ENCODE measurements at regions not wholly inside any gene's neighbourhood (a gene's known extent, or its start where the extent isn't known, plus 50 kb on each side); places are given as distances from the start of the nearest gene placed in this dataset.

DNA sequence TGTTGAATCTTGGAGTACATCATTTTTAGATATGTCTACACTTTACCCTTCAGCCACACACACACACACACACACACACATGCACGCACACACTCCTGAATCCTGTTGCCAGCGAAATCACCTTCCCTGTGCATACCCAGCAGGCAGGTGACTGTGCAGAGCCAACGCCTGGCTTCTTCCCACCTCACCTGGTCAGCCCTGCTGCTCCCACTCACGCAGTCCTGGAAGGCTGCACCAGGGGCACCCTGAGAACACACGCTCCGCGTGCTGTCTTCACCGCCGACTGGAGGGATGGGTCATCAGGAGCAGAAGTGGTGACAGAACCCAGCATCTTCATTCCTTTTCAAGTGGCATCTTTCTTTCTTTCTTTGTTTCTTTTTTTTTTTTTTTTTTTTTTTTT is 94.6 kb downstream of the TBXT start:
- no peak overlapping the region for H3K4me3 Mint-ChIP-seq
- H3K4me1 Mint-ChIP-seq = no peaks in the 10 kb centered on the region
- H3K27me3 Mint-ChIP-seq = peaks cover 8% of the 10 kb centered on the region
- H3K27ac Mint-ChIP-seq = no peak overlapping the region
- no peak for ATAC-seq (replicated peaks)
- H3K9me3 Mint-ChIP-seq = peaks cover 3% of the 10 kb centered on the region
- H3K36me3 Mint-ChIP-seq (ENCODE audit: low read depth) = no peaks in the 10 kb centered on the region

DNA sequence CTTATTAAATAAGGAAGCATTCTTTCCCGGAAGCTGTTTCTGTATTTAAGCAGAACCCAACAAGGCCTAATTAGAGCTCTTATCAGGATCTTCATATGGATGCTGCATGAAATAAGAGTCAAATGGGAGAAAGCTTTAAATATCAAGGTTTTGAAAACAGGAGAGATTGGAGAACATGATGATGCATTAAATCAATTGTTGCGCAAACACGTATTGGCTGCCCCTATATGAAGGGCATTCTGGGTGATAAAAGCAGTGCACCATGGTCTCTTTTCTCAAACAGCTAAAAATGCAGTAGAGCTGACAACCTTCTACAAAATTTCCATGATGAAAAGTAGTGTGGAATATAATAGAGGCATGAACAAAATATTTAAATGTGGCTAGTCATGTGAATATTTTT is 98.9 kb downstream of the TBXT start:
- H3K4me1 Mint-ChIP-seq = no peaks in the 10 kb centered on the region
- no peak overlapping the region for H3K27ac Mint-ChIP-seq

DNA sequence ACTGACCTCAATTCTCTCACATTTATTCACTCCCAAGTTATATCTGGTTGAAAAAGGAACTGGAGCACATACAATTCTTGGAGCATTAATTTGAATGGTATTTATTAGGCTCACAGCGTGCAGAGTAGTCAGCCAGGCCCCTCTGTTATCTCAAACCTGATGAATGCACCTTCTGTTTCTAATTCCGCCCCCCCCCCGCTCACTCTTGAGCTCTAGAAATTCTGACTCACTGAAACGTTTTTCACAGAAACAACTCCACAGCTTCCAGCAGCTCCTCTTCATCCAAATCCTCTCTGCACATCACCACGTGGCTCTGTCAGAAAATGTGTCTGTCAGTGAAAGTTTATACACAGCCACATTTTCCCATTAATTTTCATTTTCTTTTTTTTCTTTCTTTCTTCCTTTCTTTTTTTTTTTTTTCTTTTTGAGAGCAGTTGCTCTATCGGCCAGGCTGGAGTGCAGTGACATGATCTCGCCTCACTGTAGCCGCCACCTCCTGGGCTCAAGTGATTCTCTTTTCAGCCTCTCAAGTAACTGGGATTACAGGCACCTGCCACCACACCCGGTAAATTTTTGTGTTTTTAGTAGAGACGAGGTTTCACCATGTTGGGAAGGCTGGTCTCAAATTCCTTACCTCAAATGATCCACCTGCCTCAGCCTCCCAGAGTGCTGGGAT is 109.4 kb downstream of the TBXT start:
- Mint-ChIP-seq H3K27ac (no peak overlapping the region), H3K9me3 (peaks cover 18% of the 10 kb centered on the region), H3K4me3 (no peak overlapping the region), H3K27me3 (peaks cover 16% of the 10 kb centered on the region), H3K36me3 (ENCODE audit: low read depth) (no peaks in the 10 kb centered on the region), H3K4me1 (no peaks in the 10 kb centered on the region)
- ATAC-seq (replicated peaks) = no peak

More for the DNA sequence above, 98.9 kb downstream of the TBXT start:
- Mint-ChIP-seq H3K4me3 (no peak overlapping the region), H3K27me3 (peaks cover 13% of the 10 kb centered on the region), H3K9me3 (peaks cover 6% of the 10 kb centered on the region), H3K36me3 (ENCODE audit: low read depth) (no peaks in the 10 kb centered on the region)
- ATAC-seq (replicated peaks) = no peak

DNA sequence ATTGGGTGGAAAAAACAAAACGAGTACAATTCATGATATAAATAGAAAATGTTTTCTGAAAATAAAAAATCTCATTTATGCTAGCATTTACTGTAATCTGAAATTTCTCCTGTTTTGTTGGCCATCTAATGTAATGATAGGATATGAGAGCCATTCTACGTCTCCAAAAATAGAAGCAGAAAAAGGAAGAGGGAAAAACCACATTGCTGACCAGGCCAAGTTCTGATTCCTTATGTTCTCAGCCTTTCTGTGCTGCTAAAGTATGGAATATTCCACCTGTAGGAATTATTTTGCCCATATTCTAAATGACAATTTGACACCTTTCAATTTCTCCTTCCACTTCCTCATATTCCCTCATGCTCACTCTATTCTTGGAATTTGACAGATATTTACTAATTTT is 110.2 kb downstream of the TBXT start:
- Mint-ChIP-seq H3K4me3 (no peak overlapping the region), H3K4me1 (no peaks in the 10 kb centered on the region), H3K27me3 (peaks cover 16% of the 10 kb centered on the region), H3K9me3 (peaks cover 20% of the 10 kb centered on the region), H3K36me3 (ENCODE audit: low read depth) (no peaks in the 10 kb centered on the region), H3K27ac (no peak overlapping the region)
- no peak for ATAC-seq (replicated peaks)

DNA sequence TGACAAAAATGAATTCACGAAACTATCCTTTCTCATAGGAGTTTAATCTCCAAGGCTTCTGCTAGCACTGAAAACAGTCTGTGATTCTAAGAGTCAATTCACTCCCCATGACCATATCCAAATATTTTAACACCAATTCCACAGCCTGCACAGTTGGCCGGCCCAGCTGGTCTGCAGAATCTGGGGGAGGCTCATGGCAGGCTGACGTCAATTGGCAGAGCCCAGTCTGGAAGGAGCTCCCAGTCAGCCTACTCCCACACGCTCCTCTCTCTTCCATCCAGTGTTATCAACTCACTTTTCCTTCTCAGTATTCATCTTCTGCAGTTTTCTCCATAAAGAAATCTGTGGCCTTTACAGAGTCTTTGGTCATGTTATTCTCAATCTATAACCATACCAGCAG is 111.0 kb downstream of the TBXT start:
- H3K27ac Mint-ChIP-seq = no peak overlapping the region
- no peaks in the 10 kb centered on the region for H3K4me1 Mint-ChIP-seq
- peaks cover 12% of the 10 kb centered on the region for H3K27me3 Mint-ChIP-seq
- no peak for ATAC-seq (replicated peaks)
- H3K36me3 Mint-ChIP-seq (ENCODE audit: low read depth) = no peaks in the 10 kb centered on the region
- peaks cover 27% of the 10 kb centered on the region for H3K9me3 Mint-ChIP-seq
- no peak overlapping the region for H3K4me3 Mint-ChIP-seq

DNA sequence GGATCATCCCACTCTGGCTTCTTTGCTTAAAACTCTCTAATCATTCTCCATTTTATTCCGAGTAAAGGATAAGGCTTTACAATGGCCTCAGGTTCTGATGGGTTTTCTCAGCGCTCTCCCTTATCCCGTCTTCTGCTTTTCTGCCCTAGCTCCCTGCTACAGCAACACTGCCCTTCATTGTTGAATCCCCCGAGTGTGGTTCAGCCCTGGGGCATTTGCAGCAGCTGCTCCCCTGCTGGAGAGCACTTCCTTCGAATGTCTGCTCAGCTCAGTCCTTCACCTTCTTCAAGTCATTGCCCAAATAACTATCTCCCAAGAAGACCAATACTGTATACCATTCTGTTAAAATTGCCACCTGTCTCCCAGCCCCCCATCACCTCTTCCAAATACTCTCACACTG is 111.8 kb downstream of the TBXT start:
- peaks cover 28% of the 10 kb centered on the region for H3K9me3 Mint-ChIP-seq
- no peak overlapping the region for H3K27ac Mint-ChIP-seq
- H3K4me1 Mint-ChIP-seq = no peaks in the 10 kb centered on the region
- H3K36me3 Mint-ChIP-seq (ENCODE audit: low read depth) = no peaks in the 10 kb centered on the region
- peaks cover 12% of the 10 kb centered on the region for H3K27me3 Mint-ChIP-seq
- no peak for ATAC-seq (replicated peaks)
- no peak overlapping the region for H3K4me3 Mint-ChIP-seq

DNA sequence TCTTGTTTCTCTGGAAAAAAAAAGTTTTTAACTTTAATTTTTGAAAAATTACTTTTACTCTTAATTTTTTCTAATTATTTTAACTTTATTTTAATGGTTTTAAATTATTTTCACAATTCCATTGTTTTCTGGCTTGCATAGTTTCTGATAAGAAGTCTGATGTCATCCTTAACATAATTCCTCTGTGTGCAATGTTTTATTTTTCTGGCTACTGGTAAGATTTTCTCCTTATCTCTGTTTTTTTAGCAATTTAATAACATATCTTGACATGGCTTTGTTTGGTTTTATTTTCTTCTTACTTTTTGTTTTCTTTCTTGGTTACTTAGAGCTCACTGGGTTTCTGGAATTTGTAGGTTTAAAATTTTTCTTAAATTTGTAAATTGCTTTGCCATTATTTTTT is 114.8 kb downstream of the TBXT start:
- Mint-ChIP-seq H3K36me3 (ENCODE audit: low read depth) (no peaks in the 10 kb centered on the region), H3K27ac (no peak overlapping the region), H3K4me1 (no peaks in the 10 kb centered on the region), H3K9me3 (peaks cover 28% of the 10 kb centered on the region), H3K27me3 (peaks cover 13% of the 10 kb centered on the region), H3K4me3 (no peak overlapping the region)
- ATAC-seq (replicated peaks) = no peak

DNA sequence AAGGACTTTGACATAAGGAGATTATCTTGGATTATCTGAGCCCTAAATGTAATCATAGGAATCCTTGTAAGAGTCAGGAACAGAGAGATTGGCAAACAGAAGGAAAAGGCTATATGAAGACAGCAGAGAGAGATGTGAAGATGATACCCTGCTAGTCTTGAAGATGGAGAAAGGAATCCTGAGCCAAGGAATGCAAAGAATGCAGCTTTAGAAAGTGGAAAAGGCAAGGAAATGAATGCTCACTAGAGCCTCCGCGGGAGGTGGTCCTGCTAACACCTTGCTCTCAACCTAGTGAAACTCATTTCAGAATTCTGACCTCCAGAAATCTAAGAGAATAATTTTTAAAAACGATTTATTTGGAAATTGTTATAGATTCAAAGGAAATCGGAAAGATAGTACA is 117.1 kb downstream of the TBXT start:
- no peak overlapping the region for H3K4me3 Mint-ChIP-seq
- H3K27me3 Mint-ChIP-seq = peaks cover 8% of the 10 kb centered on the region
- H3K4me1 Mint-ChIP-seq = no peaks in the 10 kb centered on the region
- peaks cover 22% of the 10 kb centered on the region for H3K9me3 Mint-ChIP-seq
- H3K27ac Mint-ChIP-seq = no peak overlapping the region
- no peak for ATAC-seq (replicated peaks)
- no peaks in the 10 kb centered on the region for H3K36me3 Mint-ChIP-seq (ENCODE audit: low read depth)

DNA sequence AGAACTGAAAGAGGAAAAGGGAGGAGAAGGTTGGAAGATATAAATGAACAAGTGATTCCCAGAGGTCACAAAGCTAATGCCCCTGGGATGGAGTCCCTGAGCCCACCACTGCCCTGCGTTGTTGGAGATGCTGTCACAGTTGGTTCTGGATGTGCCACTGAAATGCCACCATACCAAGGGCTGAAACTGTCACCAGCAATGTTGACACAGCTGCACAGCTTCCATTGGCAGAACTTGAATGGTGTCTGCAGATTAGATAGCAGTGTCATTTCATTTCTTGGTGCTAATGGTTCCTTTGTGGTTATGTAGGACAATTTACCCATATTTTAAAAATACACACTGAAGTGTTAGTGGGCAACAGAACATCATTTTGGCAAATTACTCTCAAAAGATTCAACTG is 120.7 kb downstream of the TBXT start:
- ATAC-seq (replicated peaks) = no peak
- Mint-ChIP-seq H3K27me3 (peaks cover 13% of the 10 kb centered on the region), H3K27ac (no peak overlapping the region), H3K4me1 (no peaks in the 10 kb centered on the region), H3K4me3 (no peak overlapping the region), H3K36me3 (ENCODE audit: low read depth) (no peaks in the 10 kb centered on the region), H3K9me3 (peaks cover 4% of the 10 kb centered on the region)

DNA sequence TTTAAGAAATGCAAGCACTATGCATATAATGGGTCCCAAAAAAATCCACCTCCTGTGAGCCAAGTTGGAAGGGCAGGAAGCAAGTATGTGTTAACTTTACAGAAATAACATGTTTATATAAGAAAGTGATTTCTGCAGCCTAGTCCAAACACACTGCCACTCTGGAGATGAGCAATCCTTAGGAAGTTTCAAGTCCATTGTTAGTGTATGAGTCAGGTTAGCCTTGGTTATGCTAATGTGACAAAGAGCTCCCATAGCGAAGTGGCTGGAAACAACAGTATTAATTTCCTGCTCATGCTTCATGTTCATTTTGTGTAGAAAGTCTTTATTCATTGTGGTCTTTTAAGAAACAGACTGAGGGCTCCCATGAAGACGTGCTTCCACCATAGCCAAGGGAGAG is 121.4 kb downstream of the TBXT start:
- H3K36me3 Mint-ChIP-seq (ENCODE audit: low read depth) = no peaks in the 10 kb centered on the region
- peaks cover 16% of the 10 kb centered on the region for H3K27me3 Mint-ChIP-seq
- H3K4me3 Mint-ChIP-seq = no peak overlapping the region
- no peaks in the 10 kb centered on the region for H3K9me3 Mint-ChIP-seq
- no peak for ATAC-seq (replicated peaks)
- H3K4me1 Mint-ChIP-seq = no peaks in the 10 kb centered on the region
- H3K27ac Mint-ChIP-seq = no peak overlapping the region

DNA sequence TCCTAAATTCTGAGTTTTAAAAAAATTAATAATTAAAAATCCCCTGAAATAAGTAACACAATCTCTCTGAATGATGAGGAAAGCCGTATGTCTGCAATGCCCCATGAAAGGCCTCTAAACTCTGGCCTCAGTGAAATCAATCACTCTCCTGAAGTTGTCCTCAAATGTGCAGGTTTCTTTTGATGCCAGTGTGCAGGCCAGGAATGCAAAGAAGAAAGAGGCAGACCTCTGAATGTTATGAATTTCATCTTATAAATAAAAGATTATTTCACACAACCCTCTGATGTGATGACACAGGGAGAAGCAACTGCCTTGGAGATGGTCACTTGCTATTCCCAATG is 121.8 kb downstream of the TBXT start:
- ATAC-seq (replicated peaks) = no peak
- H3K36me3 Mint-ChIP-seq (ENCODE audit: low read depth) = no peaks in the 10 kb centered on the region
- peaks cover 16% of the 10 kb centered on the region for H3K27me3 Mint-ChIP-seq
- no peaks in the 10 kb centered on the region for H3K4me1 Mint-ChIP-seq
- no peak overlapping the region for H3K27ac Mint-ChIP-seq
- H3K9me3 Mint-ChIP-seq = no peaks in the 10 kb centered on the region
- no peak overlapping the region for H3K4me3 Mint-ChIP-seq

DNA sequence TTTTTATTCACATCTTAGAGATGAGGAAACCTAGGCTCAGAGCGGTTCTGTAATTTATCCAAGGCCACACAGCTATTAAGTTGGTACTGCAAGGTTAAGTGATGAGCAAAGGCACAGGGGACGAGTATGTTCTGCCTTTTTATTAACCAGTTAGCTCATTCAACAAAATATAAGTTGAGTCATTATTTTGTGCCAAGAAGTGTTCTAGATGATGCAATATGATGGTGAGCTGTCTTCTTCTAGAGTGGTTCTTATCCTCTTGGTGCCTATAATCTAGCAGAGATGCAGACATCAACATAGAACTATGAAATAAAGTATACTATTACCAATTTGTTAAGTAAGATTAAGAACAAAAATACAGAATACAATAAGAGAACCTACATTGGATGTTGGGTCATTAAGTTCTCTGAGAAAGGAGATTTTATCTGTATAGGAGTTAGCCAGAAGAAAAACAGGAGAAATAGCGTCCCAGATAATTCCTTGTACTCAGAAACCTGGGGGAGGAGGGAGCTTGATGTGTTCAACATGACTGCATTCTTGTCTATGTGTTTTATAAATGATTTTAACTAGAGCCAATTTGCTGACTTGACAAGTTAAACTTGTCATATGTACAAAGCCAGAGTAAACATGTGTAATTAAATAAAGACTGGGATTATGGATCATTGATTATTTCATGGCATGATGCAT is 122.3 kb downstream of the TBXT start:
- Mint-ChIP-seq H3K36me3 (ENCODE audit: low read depth) (no peaks in the 10 kb centered on the region), H3K4me3 (no peak overlapping the region), H3K4me1 (no peaks in the 10 kb centered on the region), H3K9me3 (no peaks in the 10 kb centered on the region), H3K27me3 (peaks cover 13% of the 10 kb centered on the region), H3K27ac (no peak overlapping the region)
- ATAC-seq (replicated peaks) = no peak

DNA sequence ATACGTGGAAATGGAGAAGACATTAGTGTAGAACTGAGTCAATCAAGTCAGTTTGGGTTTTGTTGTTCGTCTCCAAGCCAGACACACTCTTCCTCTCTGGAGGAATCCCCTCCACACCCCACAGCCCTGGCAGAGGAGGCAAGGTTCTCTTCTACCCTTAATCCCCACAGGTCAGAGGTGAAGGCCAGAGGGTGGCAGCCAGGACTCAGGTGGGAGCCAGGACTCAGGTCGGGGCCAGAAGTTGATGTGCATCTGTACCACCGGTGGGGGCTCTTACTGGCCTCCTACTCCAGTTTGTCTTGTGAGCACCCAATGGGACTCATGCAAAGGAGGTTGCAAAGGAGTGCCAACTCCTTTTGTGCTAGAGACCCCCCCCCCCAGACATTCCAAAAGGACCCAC is 126.4 kb downstream of the TBXT start:
- H3K27me3 Mint-ChIP-seq = peaks cover 9% of the 10 kb centered on the region

DNA sequence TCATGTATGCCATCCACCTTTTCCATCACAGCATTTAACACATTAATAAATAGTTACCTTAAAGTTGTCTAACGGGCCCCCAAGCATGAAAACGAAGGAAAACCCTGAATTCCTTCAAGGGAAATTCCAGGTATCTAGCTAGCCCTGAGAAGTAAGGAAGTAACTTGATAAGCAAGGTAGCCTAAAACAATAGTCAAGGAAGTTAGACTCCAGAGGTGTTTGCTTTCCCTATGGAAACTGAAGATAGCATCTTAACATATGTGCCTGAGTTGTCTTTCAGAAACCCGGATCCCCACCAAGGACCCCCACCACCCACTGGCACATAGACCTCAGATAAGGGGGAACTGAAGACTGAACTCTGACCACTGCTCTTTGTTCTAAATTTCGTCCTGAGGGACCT is 127.4 kb downstream of the TBXT start:
- ATAC-seq (replicated peaks) = no peak
- H3K27me3 Mint-ChIP-seq = peaks cover 9% of the 10 kb centered on the region
- H3K4me1 Mint-ChIP-seq = no peaks in the 10 kb centered on the region
- no peak overlapping the region for H3K4me3 Mint-ChIP-seq
- H3K36me3 Mint-ChIP-seq (ENCODE audit: low read depth) = no peaks in the 10 kb centered on the region
- H3K27ac Mint-ChIP-seq = no peak overlapping the region
- H3K9me3 Mint-ChIP-seq = no peaks in the 10 kb centered on the region

More for the DNA sequence above, 126.4 kb downstream of the TBXT start:
- H3K4me3 Mint-ChIP-seq = no peak overlapping the region
- no peak for ATAC-seq (replicated peaks)
- no peak overlapping the region for H3K27ac Mint-ChIP-seq
- H3K9me3 Mint-ChIP-seq = no peaks in the 10 kb centered on the region
- H3K4me1 Mint-ChIP-seq = no peaks in the 10 kb centered on the region
- no peaks in the 10 kb centered on the region for H3K36me3 Mint-ChIP-seq (ENCODE audit: low read depth)

DNA sequence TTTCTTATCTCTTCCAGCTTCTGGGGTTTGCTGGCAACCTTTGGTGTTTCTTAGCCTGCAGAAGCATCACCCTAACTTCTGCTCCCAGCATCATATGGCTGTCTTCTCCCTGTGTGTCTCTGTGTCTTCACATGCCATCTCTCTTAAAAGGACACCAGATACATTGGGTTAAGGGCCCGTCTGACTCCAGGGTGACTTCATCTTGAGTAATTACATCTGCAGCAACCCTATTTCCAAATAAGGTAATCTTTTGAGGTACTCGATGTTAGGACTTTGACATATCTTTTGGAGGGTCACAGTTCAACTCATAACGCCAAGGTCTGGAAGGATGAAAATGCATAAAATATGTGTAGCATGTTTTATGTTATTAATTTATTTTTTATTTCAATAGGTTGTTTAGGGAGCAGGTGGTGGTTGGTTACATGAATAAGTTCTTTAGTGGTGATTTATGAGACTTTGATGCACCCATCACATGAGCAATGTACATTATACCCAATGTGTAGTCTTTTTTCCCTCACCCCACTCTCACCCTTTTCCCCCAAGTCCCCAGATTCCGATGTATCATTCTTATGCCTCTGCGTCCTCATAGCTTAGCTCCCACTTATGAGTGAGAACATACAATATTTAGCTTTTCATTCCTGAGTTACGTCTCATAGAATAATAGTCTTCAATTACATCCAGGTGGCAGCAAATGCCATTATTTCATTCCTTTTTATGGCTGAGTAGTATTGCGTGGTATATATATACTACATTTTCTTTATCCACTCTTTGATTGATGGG is 131.1 kb downstream of the TBXT start:
- H3K4me3 Mint-ChIP-seq = no peak overlapping the region
- no peaks in the 10 kb centered on the region for H3K9me3 Mint-ChIP-seq
- H3K27ac Mint-ChIP-seq = no peak overlapping the region
- H3K4me1 Mint-ChIP-seq = no peaks in the 10 kb centered on the region
- no peak for ATAC-seq (replicated peaks)
- no peaks in the 10 kb centered on the region for H3K36me3 Mint-ChIP-seq (ENCODE audit: low read depth)
- H3K27me3 Mint-ChIP-seq = no peaks in the 10 kb centered on the region

Data from activated T-helper 17 cell treated with anti-CD3 and anti-CD28 coated beads, Interleukin-2, amount 50 U/mL, for 72 hours (primary cell).